ENCODE measurements at regions not wholly inside any gene's neighbourhood (a gene's known extent, or its start where the extent isn't known, plus 50 kb on each side); places are given as distances from the start of the nearest gene placed in this dataset.

DNA sequence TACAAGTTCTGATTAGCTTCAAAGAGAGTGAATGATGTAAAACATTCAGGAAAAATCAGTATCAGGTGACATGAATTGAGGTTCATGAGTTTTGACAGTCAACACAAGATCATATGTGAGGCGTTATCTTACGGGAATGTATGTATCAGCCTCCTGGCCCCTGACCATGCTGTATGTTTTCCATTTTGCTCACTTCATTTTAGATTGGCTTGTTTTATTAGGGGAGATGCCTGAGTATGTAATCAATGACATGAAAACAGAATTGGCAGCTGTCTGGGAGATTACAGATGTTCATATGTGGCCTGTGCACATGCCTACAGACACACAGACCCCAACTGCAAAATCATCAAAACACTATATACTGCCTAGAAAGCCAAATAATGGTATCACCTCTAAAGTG lies 168.5 kb upstream of the RND3 start:
- DNase-seq (ENCODE audit: low read depth, low spot score), result no peak
- in situ Hi-C loops (cut with HindIII; ENCODE audit: low pct_unique_long_range_greater_than_20kb, low sequenced_read_pairs), result no loop called here

DNA sequence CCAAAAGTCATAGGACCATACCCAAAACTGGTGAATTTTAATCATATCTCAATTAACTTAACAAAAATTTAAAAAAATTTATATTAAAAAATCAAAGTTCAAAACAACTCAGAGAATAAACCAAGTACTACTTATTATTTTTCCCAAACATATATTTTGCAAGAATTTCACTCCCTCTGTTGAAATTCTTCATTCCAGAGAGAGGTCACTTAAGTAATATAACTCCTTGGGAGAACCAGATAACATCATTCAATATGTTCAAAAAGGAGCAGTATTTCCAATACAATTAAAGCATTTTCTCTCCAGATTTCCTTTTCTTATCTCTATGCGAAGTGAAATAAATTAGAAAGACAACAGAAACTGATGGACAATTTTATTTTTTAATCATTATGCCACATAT lies 165.9 kb upstream of the RND3 start:
- in situ Hi-C loops (cut with HindIII; ENCODE audit: low pct_unique_long_range_greater_than_20kb, low sequenced_read_pairs), result no loop called here
- no peak for DNase-seq (ENCODE audit: low read depth, low spot score)

DNA sequence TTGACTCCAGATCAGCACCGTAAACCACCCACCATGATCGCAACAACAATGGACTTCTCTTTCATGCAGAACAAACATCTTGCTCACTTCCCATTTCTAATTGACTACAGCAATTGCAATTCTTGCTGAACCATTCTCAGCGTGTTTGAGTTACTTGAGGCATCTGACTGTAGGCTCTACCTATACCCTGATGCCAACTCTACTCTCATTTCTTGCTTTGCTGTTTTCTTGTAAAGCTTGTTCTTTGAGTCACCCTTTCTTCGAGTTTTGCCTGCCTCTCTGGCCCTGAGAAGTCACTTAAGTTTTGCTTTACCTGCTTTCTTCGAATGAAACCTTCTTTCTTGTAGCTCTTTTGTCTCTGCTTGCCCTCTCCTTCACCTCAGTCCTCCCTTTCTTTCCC lies 160.5 kb upstream of the RND3 start:
- in situ Hi-C loops (cut with HindIII; ENCODE audit: low pct_unique_long_range_greater_than_20kb, low sequenced_read_pairs), result no loop called here
- DNase-seq (ENCODE audit: low read depth, low spot score), result no peak

DNA sequence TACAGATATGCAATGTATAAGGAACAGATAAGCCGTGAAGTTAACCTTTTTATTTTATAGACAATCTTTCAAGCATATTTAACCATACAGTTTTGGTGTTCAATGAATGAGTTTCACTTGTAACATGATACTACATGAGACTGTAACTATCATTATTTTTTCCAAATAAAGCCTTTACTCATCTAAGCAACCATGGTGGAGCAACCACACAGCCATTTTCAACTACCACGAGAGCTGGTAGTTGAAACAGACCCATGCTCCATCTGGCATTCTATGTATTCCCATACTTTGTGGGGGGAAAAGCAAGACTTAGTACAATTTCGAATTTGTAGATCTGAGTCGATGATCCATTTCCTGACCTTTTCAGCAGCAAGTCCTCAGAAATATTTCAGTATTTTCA lies 159.3 kb upstream of the RND3 start:
- in situ Hi-C loops (cut with HindIII; ENCODE audit: low pct_unique_long_range_greater_than_20kb, low sequenced_read_pairs), result no loop called here

DNA sequence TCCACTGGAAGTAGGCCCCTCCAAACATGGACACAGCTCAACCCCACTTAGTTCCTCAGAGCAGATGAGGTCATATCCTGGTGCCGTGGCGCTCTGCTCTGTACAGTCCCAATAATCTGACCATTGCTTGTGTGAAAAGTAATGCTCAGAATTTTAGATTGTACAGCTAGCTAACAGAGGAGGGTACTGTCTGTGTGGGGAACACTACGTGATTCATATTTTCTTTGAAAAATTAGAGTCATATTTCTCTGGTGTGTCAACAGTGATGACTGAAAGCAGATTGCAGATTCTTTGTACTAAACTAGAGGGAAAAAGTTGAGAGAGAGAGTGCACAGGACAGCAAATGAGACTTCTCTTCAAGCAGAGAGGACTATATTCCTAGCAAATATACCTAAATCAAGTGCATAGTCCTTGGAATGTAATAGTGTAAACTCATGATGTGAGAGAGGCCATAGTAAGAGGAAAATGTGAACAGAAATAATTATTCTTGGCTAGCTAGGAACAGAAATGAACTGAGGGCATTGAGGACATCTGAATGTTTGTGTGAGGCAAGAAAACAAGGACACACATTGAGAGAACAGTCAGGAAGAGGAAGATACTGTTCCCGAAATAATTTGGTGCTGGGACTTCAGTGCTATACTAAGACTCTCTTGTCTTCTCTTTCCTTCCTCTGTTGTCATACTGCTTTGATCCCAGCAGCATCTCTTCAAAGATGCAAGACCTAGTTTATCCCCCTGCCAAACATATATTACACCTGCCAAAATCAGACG lies 157.0 kb upstream of the RND3 start:
- DNase-seq (ENCODE audit: low read depth, low spot score), result peak; percentile 9
- in situ Hi-C loops (cut with HindIII; ENCODE audit: low pct_unique_long_range_greater_than_20kb, low sequenced_read_pairs), result no loop called here

More for the DNA sequence above, 159.3 kb upstream of the RND3 start:
- DNase-seq (ENCODE audit: low read depth, low spot score), result no peak

DNA sequence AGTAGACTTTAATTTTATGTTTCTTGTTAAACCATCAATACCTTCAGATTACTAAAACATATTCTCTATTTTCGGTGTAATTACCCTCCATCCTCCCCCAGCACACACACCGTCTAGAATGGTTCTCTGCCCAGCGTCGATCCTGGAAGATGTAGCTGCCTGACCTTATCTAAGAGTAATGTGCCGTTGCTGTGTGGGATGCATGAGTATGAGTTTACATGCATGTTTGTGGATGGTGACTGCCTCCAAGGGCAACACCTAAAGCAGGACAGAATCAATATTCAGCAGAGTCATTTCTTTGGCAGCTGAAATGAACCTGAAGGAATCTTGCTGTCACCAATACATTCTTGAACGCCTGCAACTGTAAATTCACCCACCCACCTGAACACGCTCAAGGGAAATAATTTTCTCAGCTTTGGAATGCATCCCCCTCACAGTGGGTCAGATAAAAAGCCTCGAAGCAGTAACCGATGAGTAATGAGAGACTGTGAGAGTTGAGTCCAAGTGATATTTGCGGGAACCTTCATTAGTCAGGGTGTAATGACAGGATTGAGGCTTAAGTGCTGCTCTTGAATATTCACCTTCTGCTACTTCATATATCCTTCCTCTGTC lies 155.8 kb upstream of the RND3 start:
- no peak for DNase-seq (ENCODE audit: low read depth, low spot score)
- in situ Hi-C loops (cut with HindIII; ENCODE audit: low pct_unique_long_range_greater_than_20kb, low sequenced_read_pairs), result no loop called here

DNA sequence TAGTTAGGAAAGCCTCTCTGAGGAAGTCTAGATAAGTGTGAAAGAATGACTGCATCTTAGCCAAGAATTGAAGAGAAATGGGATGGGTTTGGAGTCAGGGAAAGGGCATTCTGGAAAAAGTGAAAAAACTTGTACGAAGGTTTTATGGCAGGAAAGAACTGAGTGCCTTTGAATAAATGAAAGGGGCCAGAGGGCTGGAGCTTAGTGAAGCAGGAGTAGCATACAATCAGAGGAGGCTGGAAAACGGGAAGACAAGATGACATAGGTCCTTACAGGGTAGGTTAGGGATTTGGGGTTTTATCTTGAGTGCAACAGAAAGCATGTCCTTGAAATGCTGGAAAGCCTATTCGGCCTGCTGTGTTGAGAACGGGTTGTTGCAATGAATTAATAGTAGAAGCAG lies 152.6 kb upstream of the RND3 start:
- DNase-seq (ENCODE audit: low read depth, low spot score), result no peak
- in situ Hi-C loops (cut with HindIII; ENCODE audit: low pct_unique_long_range_greater_than_20kb, low sequenced_read_pairs), result no loop called here

DNA sequence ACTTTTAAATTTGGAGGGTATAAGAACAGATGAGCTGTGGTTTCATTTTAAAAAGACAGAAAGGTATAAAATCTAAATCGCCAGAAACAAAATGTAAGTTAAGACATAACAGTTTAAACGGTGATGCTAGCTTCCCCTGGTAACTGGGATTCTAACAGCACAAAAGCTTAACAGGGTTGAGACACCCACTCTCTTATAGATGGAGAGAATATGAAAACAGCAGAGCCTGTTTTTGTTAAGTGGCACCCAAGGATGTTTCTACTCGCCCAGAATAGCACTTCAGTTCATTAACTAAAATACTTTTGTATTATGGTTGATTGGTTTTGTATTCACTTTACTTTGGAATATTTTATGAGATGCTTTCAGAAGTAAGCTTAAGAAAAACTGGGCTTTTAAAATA lies 151.9 kb upstream of the RND3 start:
- DNase-seq (ENCODE audit: low read depth, low spot score), result no peak
- in situ Hi-C loops (cut with HindIII; ENCODE audit: low pct_unique_long_range_greater_than_20kb, low sequenced_read_pairs), result no loop called here

DNA sequence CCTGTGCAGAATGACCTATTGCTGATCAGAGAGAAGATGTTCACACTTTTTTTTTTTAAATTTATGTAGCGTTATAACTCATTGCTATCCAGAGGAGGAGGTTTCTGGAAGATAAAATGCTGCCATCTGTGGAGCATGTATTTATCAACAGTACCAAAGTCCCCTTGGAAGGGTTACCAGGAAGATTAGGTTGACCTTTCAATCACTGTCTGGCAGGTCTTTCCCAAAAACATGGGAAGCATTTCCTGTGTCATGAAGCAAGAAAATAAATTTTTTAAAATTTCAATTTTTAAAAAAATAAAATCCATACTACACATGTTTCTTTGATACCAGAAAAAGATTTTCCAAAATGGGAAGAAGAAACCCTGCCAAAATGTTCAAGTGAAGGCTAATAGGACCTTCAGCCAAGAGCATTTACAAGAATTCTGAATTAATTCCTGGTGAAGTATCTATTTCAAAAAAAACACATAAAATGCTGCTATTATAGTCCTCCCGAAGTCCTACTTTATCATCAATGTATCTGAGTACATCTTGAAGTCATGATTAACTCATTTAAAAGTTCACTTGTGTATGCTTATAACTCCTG lies 143.9 kb upstream of the RND3 start:
- no peak for DNase-seq (ENCODE audit: low read depth, low spot score)
- in situ Hi-C loops (cut with HindIII; ENCODE audit: low pct_unique_long_range_greater_than_20kb, low sequenced_read_pairs), result no loop called here

DNA sequence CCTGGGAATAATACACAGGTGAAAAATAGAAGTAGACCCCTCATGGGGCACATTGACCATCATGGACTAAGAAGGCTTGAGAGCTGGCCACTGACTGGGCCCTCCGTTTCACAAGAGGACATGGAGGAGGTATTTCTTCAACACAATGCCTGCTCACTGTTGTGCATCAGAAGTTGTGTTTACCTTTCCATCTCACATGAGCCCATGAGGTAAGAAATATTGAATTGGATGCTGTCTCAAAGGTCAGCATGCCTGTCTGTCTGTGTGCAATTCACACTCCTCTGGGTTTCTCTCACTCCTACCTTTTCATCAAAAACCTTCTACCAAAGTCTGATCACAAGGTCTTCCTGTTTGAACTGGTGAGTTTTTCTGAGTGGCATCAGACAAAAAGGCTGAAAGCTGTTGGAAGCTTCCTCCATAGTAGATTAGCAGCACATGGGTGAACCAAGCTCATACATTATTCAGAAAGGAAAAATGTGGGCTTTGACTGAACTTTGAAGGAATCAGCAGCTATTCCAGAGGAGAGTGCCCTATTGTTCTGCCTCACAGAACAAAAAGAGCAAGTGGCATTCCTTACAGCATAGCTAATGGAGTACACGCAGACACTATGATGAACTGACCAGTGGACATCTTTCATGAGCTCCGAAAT lies 143.2 kb upstream of the RND3 start:
- DNase-seq (ENCODE audit: low read depth, low spot score), result peak; percentile 50

DNA sequence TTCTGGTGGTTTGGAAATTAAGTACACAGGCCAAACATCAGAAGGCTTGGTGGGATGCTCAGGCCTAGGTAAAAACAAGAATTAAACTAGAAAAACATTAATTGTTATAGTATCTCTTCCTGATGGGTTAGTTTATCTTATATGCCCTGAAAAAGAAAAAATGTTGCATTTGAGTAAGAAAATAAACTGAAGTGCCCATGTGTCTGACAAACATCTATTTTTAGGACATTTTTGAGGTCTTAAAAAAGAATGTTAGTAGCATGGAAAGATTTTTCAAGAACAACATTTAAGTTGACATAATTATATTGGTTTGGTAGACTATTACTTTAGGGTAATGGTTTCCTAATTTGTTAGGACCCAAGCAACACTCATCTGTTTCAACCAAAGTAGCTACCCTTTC lies 140.1 kb upstream of the RND3 start:
- in situ Hi-C loops (cut with HindIII; ENCODE audit: low pct_unique_long_range_greater_than_20kb, low sequenced_read_pairs), result no loop called here
- DNase-seq (ENCODE audit: low read depth, low spot score), result no peak

More for the DNA sequence above, 143.2 kb upstream of the RND3 start:
- in situ Hi-C loops (cut with HindIII; ENCODE audit: low pct_unique_long_range_greater_than_20kb, low sequenced_read_pairs), result no loop called here

DNA sequence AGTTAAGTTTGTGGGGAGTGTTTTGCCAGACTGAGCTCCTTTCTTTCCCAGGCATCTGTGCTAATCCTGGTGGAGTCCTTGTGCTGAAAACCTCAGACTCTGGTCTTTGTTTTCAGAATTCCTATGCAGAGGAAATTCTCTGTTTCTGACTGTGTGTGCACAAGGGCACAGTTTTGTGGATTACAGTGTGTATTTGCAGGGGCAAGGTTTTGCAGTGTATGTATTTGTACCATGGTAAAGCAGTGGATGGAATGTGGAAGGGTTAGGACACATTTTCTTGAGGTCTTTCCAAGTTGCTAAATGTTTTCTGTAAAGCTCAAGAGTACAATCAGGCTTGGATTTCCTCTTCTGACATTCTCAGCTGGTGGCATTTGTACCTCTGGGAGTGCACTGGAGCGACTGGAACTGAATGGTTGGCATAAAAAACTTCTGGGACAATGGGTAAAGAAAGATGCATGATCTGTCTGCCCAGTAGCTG lies 139.5 kb upstream of the RND3 start:
- in situ Hi-C loops (cut with HindIII; ENCODE audit: low pct_unique_long_range_greater_than_20kb, low sequenced_read_pairs), result no loop called here
- no peak for DNase-seq (ENCODE audit: low read depth, low spot score)

DNA sequence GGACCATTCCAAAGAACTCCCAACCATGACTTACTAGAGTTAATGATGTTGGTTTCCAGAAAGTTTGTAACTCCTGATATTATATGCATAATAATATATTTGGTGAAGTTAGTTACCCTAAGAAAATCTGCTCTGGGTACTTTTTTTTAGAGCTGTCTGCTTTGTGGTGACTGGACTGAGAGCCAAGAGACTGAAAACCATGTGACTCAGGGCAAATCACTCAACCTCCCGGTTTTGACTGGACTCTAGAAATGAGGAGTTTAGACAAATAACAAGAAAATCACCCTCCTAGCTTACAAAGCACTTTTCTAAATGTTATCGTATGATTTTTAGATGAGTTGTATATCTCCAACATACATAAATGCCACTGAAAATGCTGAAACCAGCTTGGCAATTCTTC lies 138.3 kb upstream of the RND3 start:
- DNase-seq (ENCODE audit: low read depth, low spot score), result no peak
- in situ Hi-C loops (cut with HindIII; ENCODE audit: low pct_unique_long_range_greater_than_20kb, low sequenced_read_pairs), result no loop called here

DNA sequence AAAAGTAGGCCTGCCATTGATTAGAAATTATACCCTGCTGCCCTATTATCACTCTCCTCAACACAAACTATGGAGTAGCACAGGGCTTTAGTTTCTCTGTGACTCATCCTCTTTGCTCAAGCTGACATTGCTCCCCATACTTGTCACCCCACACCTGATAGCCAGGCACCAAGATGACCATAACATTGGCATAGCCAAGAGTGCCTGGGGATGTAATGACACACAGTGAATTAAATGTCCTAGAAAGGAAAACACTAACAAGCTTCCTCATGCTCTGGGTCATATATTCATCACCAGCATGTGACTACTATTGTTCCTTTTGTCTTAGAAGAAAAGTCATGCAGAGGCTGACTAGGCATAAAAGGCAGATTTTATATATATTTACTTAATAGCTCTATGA lies 137.8 kb upstream of the RND3 start:
- DNase-seq (ENCODE audit: low read depth, low spot score), result no peak
- in situ Hi-C loops (cut with HindIII; ENCODE audit: low pct_unique_long_range_greater_than_20kb, low sequenced_read_pairs), result no loop called here

DNA sequence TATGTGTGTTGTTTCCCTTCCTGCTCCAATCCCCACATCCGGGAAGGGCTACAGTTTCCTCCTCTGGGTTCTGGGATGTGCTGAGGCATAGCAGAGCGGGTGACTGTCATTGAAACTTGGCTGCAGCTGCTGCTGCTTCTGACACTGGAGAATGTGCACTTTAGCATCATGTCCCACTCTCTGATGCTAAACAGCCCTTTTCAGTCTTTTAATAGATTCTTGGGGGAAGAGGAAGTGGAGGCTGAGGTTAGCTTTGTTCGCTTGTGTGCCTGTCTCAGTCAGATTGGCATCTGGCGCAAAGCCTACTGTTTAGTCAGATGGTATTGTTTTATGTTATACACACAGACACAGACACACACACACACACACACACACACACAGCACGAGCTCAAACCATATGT lies 136.5 kb upstream of the RND3 start:
- no peak for DNase-seq (ENCODE audit: low read depth, low spot score)
- in situ Hi-C loops (cut with HindIII; ENCODE audit: low pct_unique_long_range_greater_than_20kb, low sequenced_read_pairs), result no loop called here

DNA sequence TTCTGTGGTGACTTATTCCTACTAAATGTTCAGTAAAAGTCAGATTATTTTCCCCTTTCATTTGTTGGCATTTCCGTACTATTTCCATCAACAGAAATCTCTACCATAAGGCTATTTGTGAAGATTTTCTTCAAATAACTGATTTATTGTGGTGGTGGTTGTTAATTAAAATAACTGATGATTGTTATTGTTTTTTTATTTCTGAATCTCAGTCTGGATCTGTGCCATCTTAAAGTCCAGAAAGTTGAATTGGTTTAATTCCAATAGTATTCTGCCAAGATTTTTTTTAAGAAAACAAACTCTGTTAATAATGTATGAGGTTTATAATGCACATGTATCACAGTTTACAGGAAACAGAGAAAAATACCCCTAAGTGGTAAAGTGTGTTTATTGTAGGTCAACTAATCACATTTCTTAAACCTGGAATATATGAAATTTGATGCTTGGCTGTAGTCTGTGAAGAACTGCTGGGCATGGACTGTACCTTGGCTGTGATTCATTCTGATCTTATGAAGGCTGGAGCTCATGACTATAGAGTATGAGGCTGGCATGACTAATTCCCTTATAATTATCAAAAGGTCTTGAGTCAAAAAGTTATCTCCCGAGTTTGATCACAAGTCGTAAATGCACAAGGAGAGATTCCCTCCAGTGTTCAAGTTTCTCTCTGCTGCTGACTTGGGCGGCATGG lies 134.2 kb upstream of the RND3 start:
- DNase-seq (ENCODE audit: low read depth, low spot score), result peak; percentile 29
- in situ Hi-C loops (cut with HindIII; ENCODE audit: low pct_unique_long_range_greater_than_20kb, low sequenced_read_pairs), result no loop called here

DNA sequence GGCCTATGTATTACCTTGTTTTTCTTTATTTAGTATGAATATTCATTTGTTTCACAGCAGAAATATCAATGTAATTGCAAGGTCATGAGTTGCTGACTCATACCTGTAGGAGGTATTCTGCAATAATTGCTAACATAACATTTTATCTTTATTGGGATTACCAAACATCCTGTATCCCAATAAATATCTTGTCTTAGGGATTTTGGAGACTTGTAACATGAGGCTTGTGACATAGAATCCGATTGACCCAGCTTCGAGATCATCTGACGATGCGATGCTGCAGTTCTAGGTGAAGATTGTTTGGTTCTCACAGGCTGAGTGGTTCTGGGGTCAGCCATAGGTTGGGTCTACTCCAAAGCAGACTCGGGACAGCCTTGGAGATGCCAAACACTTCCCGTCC lies 133.4 kb upstream of the RND3 start:
- in situ Hi-C loops (cut with HindIII; ENCODE audit: low pct_unique_long_range_greater_than_20kb, low sequenced_read_pairs), result no loop called here
- DNase-seq (ENCODE audit: low read depth, low spot score), result no peak

DNA sequence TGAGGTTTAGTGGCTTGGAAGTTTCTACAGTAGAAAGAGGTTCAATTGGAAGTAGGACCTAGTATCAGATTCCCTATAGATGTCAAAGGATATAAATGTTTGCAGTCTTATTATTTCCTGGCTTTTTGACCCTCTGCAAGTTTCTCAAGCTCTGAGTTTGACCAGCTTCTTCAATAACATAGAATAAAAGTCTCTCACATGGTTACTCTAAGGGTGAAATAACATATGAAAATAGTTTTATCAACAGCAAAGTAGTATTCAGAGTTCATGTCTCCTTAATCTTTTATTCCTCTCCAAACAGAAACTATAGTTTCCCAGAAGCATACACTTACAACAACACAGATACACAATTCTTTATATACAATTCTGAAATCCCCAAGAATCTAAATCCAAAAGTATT lies 132.9 kb upstream of the RND3 start:
- in situ Hi-C loops (cut with HindIII; ENCODE audit: low pct_unique_long_range_greater_than_20kb, low sequenced_read_pairs), result no loop called here
- DNase-seq (ENCODE audit: low read depth, low spot score), result no peak
